ENCODE measurements at regions not wholly inside any gene's neighbourhood (a gene's known extent, or its start where the extent isn't known, plus 50 kb on each side); places are given as distances from the start of the nearest gene placed in this dataset.

GRCh38 chr5:96219580-96220281, 213.3 kb downstream of the PCSK1 start:
- peaks cover 2% of the 10 kb centered on the region; the same call in 1 of the 2 replicates for H3K27me3 Mint-ChIP-seq (ENCODE audit: insufficient read depth)
- DNase-seq = peak; percentile 85
- H3K4me3 Mint-ChIP-seq = peak overlapping the region; percentile 68
- H3K9me3 Mint-ChIP-seq = no peaks in the 10 kb centered on the region
- H3K27ac Mint-ChIP-seq = peak overlapping the region; percentile 99
- peaks cover 63% of the 10 kb centered on the region for H3K4me1 Mint-ChIP-seq (ENCODE audit: low read depth)
- TF ChIP-seq, protein P1, sequence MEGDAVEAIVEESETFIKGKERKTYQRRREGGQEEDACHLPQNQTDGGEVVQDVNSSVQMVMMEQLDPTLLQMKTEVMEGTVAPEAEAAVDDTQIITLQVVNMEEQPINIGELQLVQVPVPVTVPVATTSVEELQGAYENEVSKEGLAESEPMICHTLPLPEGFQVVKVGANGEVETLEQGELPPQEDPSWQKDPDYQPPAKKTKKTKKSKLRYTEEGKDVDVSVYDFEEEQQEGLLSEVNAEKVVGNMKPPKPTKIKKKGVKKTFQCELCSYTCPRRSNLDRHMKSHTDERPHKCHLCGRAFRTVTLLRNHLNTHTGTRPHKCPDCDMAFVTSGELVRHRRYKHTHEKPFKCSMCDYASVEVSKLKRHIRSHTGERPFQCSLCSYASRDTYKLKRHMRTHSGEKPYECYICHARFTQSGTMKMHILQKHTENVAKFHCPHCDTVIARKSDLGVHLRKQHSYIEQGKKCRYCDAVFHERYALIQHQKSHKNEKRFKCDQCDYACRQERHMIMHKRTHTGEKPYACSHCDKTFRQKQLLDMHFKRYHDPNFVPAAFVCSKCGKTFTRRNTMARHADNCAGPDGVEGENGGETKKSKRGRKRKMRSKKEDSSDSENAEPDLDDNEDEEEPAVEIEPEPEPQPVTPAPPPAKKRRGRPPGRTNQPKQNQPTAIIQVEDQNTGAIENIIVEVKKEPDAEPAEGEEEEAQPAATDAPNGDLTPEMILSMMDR (IDR thresholded peaks at IDR 0.05) = no peak
- H3K36me3 Mint-ChIP-seq (ENCODE audit: low read depth) = peaks cover 19% of the 10 kb centered on the region

DNA sequence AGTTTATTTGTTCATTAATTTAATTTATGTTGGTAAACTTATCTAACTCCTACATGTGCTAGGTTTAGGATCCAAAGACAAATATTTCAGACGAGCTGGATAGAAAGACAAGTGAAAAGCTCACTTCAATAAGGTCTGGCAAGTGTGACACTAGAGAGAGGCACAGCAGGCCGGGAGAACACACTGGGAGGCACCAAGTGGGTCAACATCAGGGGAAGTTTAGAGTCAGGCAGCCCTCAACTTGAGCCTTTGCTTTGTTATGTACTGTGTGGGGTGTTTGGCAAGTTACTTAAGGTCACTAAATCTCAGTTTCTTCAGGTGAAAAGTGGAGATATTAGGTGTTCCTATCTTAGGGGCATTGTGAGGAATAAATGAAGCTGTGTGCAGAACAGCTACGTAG, 214.4 kb downstream of the PCSK1 start:
- Mint-ChIP-seq H3K9me3 (no peaks in the 10 kb centered on the region), H3K36me3 (ENCODE audit: low read depth) (peaks cover 13% of the 10 kb centered on the region), H3K27ac (peak overlapping the region; percentile 99), H3K4me1 (ENCODE audit: low read depth) (peaks cover 67% of the 10 kb centered on the region), H3K4me3 (no peak overlapping the region), H3K27me3 (ENCODE audit: insufficient read depth) (peaks cover 2% of the 10 kb centered on the region; the same call in 1 of the 2 replicates)
- no peak for DNase-seq
- TF ChIP-seq, protein P1 (IDR thresholded peaks at IDR 0.05) = no peak

DNA sequence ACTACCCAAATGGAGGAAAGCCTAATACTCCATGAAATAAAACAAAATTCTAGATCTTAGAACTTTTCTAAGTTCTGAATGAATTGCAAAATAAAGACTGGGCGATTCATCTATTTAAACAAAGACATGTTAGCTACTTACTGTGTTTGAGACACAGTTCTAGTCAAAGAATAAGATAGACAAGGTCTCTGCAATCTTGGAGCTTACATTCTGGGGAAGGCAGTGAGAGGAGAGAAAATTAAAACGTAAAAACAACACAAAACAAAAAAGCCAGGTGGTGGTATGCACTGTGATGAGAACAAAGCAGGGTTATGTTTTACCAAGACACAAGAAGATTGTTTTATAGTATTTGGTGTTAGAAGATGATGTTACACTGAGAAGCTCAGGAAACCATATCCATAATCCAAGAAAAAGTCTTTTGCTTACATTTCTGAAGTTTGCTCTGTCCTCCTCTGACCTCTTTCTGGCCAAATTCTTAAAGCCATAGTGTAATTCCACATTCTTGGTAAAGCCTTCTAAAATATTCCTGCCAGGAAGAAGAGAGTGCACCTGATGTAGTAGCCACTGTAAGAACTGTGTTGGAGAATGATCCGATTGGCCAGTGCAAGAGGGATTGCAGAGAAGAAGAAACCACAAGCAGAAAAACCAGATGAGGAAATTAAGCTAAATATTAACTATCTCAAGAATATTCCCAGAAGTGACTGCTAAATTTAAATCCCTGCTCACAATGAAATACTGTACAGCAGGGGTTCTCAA, 218.4 kb downstream of the PCSK1 start:
- TF ChIP-seq, protein P1 (IDR thresholded peaks at IDR 0.05) = no peak
- Mint-ChIP-seq H3K4me1 (ENCODE audit: low read depth) (peaks cover 70% of the 10 kb centered on the region), H3K27ac (peak overlapping the region; percentile 10; the same call in 1 of the 2 replicates), H3K36me3 (ENCODE audit: low read depth) (peaks cover 2% of the 10 kb centered on the region), H3K9me3 (peaks cover 3% of the 10 kb centered on the region), H3K27me3 (ENCODE audit: insufficient read depth) (peaks cover 2% of the 10 kb centered on the region; the same call in 1 of the 2 replicates), H3K4me3 (no peak overlapping the region)
- no peak for DNase-seq

DNA sequence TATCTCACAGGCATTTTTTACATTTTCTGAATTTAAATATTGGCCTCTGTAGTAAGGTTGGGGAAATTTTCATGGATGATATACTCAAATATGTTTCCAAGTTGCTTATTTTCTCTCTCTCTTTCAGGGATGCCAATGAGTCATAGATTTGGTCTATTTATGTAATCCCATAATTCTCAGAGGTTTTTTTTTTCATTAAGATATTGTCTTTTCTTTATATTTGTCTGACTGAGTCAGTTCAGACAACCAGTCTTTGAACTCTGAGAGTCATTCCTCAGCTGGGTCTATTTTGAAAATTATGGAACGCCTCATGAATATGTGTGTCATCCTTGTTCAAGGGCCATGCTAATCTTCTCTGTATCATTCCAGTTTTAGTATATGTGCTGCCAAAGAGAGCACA, 223.2 kb downstream of the PCSK1 start:
- peaks cover 40% of the 10 kb centered on the region for H3K36me3 Mint-ChIP-seq (ENCODE audit: low read depth)
- H3K9me3 Mint-ChIP-seq = peaks cover 35% of the 10 kb centered on the region
- DNase-seq = peak; percentile 84
- TF ChIP-seq, protein P1 (IDR thresholded peaks at IDR 0.05) = no peak
- peak overlapping the region; percentile 71 for H3K27ac Mint-ChIP-seq
- H3K4me1 Mint-ChIP-seq (ENCODE audit: low read depth) = peaks cover 49% of the 10 kb centered on the region
- H3K27me3 Mint-ChIP-seq (ENCODE audit: insufficient read depth) = no peaks in the 10 kb centered on the region
- no peak overlapping the region for H3K4me3 Mint-ChIP-seq

DNA sequence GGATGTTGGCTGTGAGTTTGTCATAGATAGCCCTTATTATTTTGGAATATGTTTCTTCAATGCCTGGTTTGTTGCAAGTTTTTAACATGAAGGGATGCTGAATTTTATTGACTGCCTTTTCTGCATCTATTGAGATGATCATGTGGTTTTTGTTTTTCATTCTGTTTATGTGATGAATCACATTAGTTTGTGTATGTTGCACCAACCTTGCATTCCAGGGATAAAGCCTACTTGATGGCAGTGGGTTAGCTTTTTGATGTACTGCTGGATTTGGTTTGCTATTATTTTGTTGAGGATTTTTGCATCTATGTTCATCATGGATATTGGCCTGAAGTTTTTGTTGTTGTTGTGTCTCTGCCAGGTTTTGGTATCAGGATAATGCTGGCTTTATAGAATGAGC, 225.6 kb downstream of the PCSK1 start:
- Mint-ChIP-seq H3K27me3 (ENCODE audit: insufficient read depth) (no peaks in the 10 kb centered on the region), H3K36me3 (ENCODE audit: low read depth) (peaks cover 40% of the 10 kb centered on the region), H3K9me3 (peaks cover 35% of the 10 kb centered on the region), H3K4me3 (no peak overlapping the region), H3K4me1 (ENCODE audit: low read depth) (peaks cover 45% of the 10 kb centered on the region), H3K27ac (no peak overlapping the region)
- TF ChIP-seq, protein P1 (IDR thresholded peaks at IDR 0.05) = no peak
- no peak for DNase-seq

All from HFFc6 (cell line).